HCT116 (cell line): ENCODE measurements at regions not wholly inside any gene's neighbourhood (a gene's known extent, or its start where the extent isn't known, plus 50 kb on each side); places are given as distances from the start of the nearest gene placed in this dataset.

ENCODE experiments used
- ATAC-seq: fragments of 200-7000 bp; cut with Tn5 transposase; 2 replicates; pipeline ENCODE4 v1.9.1; 2020; ENCODE audit warnings: mild to moderate bottlenecking, moderate library complexity
- BruUV-seq: library from RNA; stranded (reverse); fragments of 400-500 nt; replicated peaks from 2 replicates; lab custom pipeline; 2021; lab: Mats Ljungman, UMichigan
- CTCF ChIA-PET: fragments of 300-600 bp; sonication (Branson Sonifier 250); formaldehyde crosslinking; loops from one replicate; lab custom pipeline; 2021; ENCODE audit warnings: antibody characterized with exemption; lab: Charles Lee
- POLR2A ChIA-PET: fragments of 300-600, 350-600 bp; sonication (Branson Sonifier 250); formaldehyde crosslinking; loops from one replicate; lab custom pipeline; 2021; ENCODE audit warnings: antibody characterized with exemption; lab: Charles Lee
- RAD21 ChIA-PET, 2 experiments: fragments of 300-600 bp; sonication (Branson Sonifier 250); formaldehyde crosslinking; loops; one replicate each; lab custom pipeline; 2023; ENCODE audit warnings: low total read pairs in 2 of 2; ENCODE audit not compliant: uncharacterized antibody in 2 of 2, unreplicated experiment in 2 of 2, low non-redundant PET in 1 of 2; lab: Charles Lee
- DNase-seq: peaks from one replicate; pipeline ENCODE4 v3.0.0-alpha.2; 2010; ENCODE audit warnings: low read depth, low spot score
- H2AFZ ChIP-seq: fragments of 200-600 bp; shearing (Covaris generic), sonication (generic); 2 replicates; pipeline ENCODE4 v1.6.1; 2017; ENCODE audit warnings: low read depth, mixed run types, mixed read lengths, antibody characterized with exemption, low read length; ENCODE audit not compliant: poor library complexity, severe bottlenecking
- H3K27ac ChIP-seq: 2 replicates; pipeline ENCODE4 v1.5.1; 2012; ENCODE audit warnings: low read depth, low read length
- H3K27me3 ChIP-seq: fragments of 200-600 bp; sonication (generic); 2 replicates; pipeline ENCODE4 v1.6.1; 2016; ENCODE audit warnings: mixed run types, low read length, mixed read lengths; ENCODE audit not compliant: insufficient read depth
- H3K36me3 ChIP-seq, 2 experiments: fragments of 200-500 bp in 1 of 2; fragments of 200-600 bp in 1 of 2; sonication (Bioruptor generic) in 1 of 2; sonication (generic) in 1 of 2; 2 replicates each; pipeline versions ENCODE4 v1.5.1 to v1.6.1; 2014 to 2016; ENCODE audit warnings: low read length in 2 of 2, inconsistent platforms in 1 of 2, mixed read lengths in 1 of 2, mixed run types in 1 of 2; ENCODE audit not compliant: insufficient read depth in 2 of 2, control insufficient read depth in 1 of 2
- H3K4me1 ChIP-seq, 2 experiments: fragments of 200-600 bp in 1 of 2; sonication (generic) in 1 of 2; 2 replicates each; pipeline versions ENCODE4 v1.5.1 to v1.6.1; 2012 to 2017; ENCODE audit warnings: low read length in 2 of 2, inconsistent platforms in 1 of 2, mild to moderate bottlenecking in 1 of 2, mixed read lengths in 1 of 2, mixed run types in 1 of 2, moderate library complexity in 1 of 2; ENCODE audit not compliant: insufficient read depth in 2 of 2, control insufficient read depth in 1 of 2
- H3K4me2 ChIP-seq: fragments of 200-600 bp; sonication (generic); 2 replicates; pipeline ENCODE4 v1.6.1; 2017; ENCODE audit warnings: mixed run types, low read length, mixed read lengths
- H3K4me3 ChIP-seq, 2 experiments: fragments of 200-600 bp in 1 of 2; sonication (generic) in 1 of 2; replicated peaks in 1 of 2; 2 replicates each; pipeline ENCODE4 v1.5.1; 2011 to 2016; ENCODE audit warnings: low read length in 2 of 2, control low read depth in 1 of 2, low read depth in 1 of 2, mild to moderate bottlenecking in 1 of 2, mixed read lengths in 1 of 2, mixed run types in 1 of 2
- H3K79me2 ChIP-seq: fragments of 200-600 bp; sonication (generic); 2 replicates; pipeline ENCODE4 v1.6.1; 2017; ENCODE audit warnings: mild to moderate bottlenecking, mixed run types, low read length, moderate library complexity, mixed read lengths; ENCODE audit not compliant: insufficient read depth
- H3K9ac ChIP-seq: fragments of 200-600 bp; sonication (generic); 2 replicates; pipeline ENCODE4 v1.6.1; 2016; ENCODE audit warnings: low read length, mixed read lengths
- H3K9me2 ChIP-seq: fragments of 200-600 bp; sonication (generic), shearing (Covaris generic); 2 replicates; pipeline ENCODE4 v1.6.1; 2017; ENCODE audit warnings: mixed run types, mild to moderate bottlenecking, moderate library complexity; ENCODE audit not compliant: insufficient read depth
- H3K9me3 ChIP-seq, 2 experiments: fragments of 200-500 bp in 1 of 2; fragments of 200-600 bp in 1 of 2; sonication (Bioruptor generic) in 1 of 2; sonication (generic) in 1 of 2; 2 replicates each; pipeline ENCODE4 v1.6.1; 2014 to 2017; ENCODE audit warnings: low read length in 2 of 2, mixed read lengths in 2 of 2, inconsistent platforms in 1 of 2, low read depth in 1 of 2, mild to moderate bottlenecking in 1 of 2, mixed run types in 1 of 2, moderate library complexity in 1 of 2; ENCODE audit not compliant: control insufficient read depth in 1 of 2, insufficient read depth in 1 of 2
- H4K20me1 ChIP-seq: fragments of 200-600 bp; sonication (generic), shearing (Covaris generic); 2 replicates; pipeline ENCODE4 v1.6.1; 2017; ENCODE audit warnings: mixed run types, mild to moderate bottlenecking, moderate library complexity; ENCODE audit not compliant: insufficient read depth
- ATF3 ChIP-seq: IDR thresholded peaks from 2 replicates; pipeline ENCODE4 v1.6.1; 2012
- CBX3 ChIP-seq: IDR thresholded peaks from 2 replicates; pipeline ENCODE4 v1.6.1; 2012; ENCODE audit warnings: low read depth
- CTCF ChIP-seq, 3 experiments: fragments of 200-600 bp in 1 of 3; sonication (generic) in 1 of 3; IDR thresholded peaks in 2 of 3; conservative IDR thresholded peaks in 1 of 3; 2 replicates each; pipeline ENCODE4 v1.5.1; 2012 to 2017; ENCODE audit warnings: low read depth in 2 of 3, low read length in 2 of 3, antibody characterized with exemption in 1 of 3, borderline replicate concordance in 1 of 3, control low read depth in 1 of 3, mild to moderate bottlenecking in 1 of 3, mixed read lengths in 1 of 3, mixed run types in 1 of 3, moderate library complexity in 1 of 3; ENCODE audit not compliant: insufficient read depth in 1 of 3
- EGR1 ChIP-seq: IDR thresholded peaks from 2 replicates; pipeline ENCODE4 v1.6.1; 2012; ENCODE audit warnings: low read depth
- EZH2phosphoT487 ChIP-seq: fragments of 200-600 bp; IDR thresholded peaks from 2 replicates; pipeline ENCODE4 v1.6.1; 2018; ENCODE audit warnings: antibody characterized with exemption, borderline replicate concordance
- FOSL1 ChIP-seq: IDR thresholded peaks from 2 replicates; pipeline ENCODE4 v1.6.1; 2012; ENCODE audit warnings: low read depth
- POLR2A ChIP-seq: IDR thresholded peaks from 2 replicates; pipeline ENCODE4 v1.7.0; 2011; ENCODE audit warnings: borderline replicate concordance; ENCODE audit not compliant: insufficient read depth, insufficient read length; ENCODE audit errors: extremely low read depth
- POLR2AphosphoS5 ChIP-seq: IDR thresholded peaks from 2 replicates; pipeline ENCODE4 v1.6.1; 2011; ENCODE audit warnings: mild to moderate bottlenecking, low read depth, low read length, moderate library complexity
- RAD21 ChIP-seq: IDR thresholded peaks from 2 replicates; pipeline ENCODE4 v1.6.1; 2012; ENCODE audit warnings: low read depth, mild to moderate bottlenecking
- SP1 ChIP-seq: IDR thresholded peaks from 2 replicates; pipeline ENCODE4 v1.6.1; 2012; ENCODE audit warnings: low read depth
- SRF ChIP-seq: IDR thresholded peaks from 2 replicates; pipeline ENCODE4 v1.6.1; 2012; ENCODE audit warnings: low read depth
- TCF7L2 ChIP-seq: IDR thresholded peaks from 2 replicates; pipeline ENCODE4 v1.7.0; 2011; ENCODE audit warnings: borderline replicate concordance, inconsistent platforms; ENCODE audit not compliant: insufficient read depth, insufficient read length; ENCODE audit errors: extremely low read depth
- ZBTB33 ChIP-seq: IDR thresholded peaks from 2 replicates; pipeline ENCODE4 v1.6.1; 2011; ENCODE audit warnings: mild to moderate bottlenecking, low read length, moderate library complexity; ENCODE audit not compliant: insufficient replicate concordance; ENCODE audit errors: extremely low read depth
- intact Hi-C: fragments of 100-400 bp; cut with micrococcal nuclease; formaldehyde crosslinking; loops from 2 replicates; pipeline ENCODE4 v1.10.0; 2022

DNA sequence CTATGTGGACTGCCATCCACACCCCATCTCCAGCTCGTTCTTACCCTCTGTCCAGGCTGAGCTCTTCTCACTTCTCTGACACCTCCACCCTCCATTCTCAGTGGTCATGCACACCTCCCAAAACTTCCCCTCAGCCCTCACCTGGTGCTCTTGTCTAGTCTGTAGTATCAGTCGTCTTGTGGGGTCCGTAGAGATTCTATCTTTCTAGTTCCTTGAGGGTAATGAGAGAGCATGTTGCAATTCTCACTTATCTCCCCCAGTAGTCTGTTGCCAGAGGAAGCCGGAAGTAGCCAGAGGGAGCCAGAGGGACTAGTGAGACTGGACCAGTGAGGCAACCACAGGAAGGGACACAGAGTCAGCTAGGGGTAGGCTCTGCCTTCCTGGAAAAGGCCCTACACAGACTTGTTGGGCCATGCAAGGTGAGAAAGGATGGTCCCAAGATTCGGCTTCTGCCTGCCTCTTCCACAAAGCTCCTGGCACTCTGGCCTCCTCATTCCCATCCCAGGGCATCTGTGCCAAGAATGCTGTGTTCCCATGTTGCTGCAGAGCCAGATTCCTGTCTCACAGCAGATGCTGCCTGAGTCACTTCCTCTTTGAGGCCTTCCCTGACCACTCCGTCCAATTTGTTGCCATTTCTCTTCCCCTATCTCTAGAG lies 50.6 kb upstream of the DUSP5 start (continued):
- TF ChIP-seq ATF3 (no peak), RAD21 (peak; percentile 32; the same call in 1 of the 2 replicates), SRF (no peak)

DNA sequence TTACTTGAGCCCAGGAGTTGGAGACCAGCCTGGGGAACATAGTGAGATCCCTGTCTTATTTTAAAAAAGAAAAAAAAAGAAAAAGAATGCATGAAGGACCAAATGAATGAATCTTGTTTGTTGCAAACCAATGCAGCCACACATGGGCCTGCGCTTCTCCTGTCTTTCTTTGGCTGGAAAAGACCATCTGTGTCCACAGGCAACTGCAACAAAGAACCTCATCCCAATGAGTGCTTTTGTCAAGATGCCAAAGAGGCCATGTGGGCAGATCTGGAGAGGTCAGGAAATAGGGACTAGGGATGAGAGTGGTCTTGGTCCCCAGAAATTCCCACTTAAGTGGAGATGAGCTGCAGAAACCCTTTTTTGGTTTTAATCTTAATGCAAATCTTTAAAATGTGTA lies 49.8 kb upstream of the DUSP5 start:
- ChIA-PET RAD21 (no interaction called here), POLR2A (interaction anchor here (1.5 to 1.7 kb wide), 2 partner anchors 50 to 53 kb away, joined by 3 to 7 read pairs; no protein-coding TSS in a partner anchor), CTCF (interaction anchor here (1.5 kb wide), 1 partner anchor 94 kb away, joined by 4 read pairs; no protein-coding TSS in a partner anchor)
- Histone ChIP-seq H3K9me2 (no peaks in the 10 kb centered on the region), H3K27me3 (no peaks in the 10 kb centered on the region), H3K4me1 (peaks cover 14 to 21% of the 10 kb centered on the region in 2 experiments), H3K9me3 (no peaks in the 10 kb centered on the region), H3K36me3 (no peaks in the 10 kb centered on the region), H3K4me2 (peak overlapping the region; percentile 53), H3K9ac (no peak overlapping the region), H3K4me3 (no peak overlapping the region), H3K27ac (no peak overlapping the region), H2AFZ (peak overlapping the region; percentile 74), H4K20me1 (no peaks in the 10 kb centered on the region), H3K79me2 (no peaks in the 10 kb centered on the region)
- ATAC-seq: no peak
- intact Hi-C loops: no loop called here
- no peak for DNase-seq
- TF ChIP-seq POLR2A: no peak
- TF ChIP-seq EZH2phosphoT487: no peak
- TF ChIP-seq SP1: no peak
- TF ChIP-seq CBX3: no peak
- TF ChIP-seq ZBTB33: no peak
- TF ChIP-seq EGR1: no peak
- no peak for TF ChIP-seq FOSL1
- no peak for TF ChIP-seq POLR2AphosphoS5
- no peak for TF ChIP-seq RAD21
- TF ChIP-seq TCF7L2: no peak
- TF ChIP-seq CTCF (IDR thresholded peaks at IDR 0.05 in 2 of 3, conservative IDR thresholded peaks at IDR 0.05 in 1 of 3; ENCODE audit: borderline replicate concordance in 1 of 3, insufficient read depth in 1 of 3, low read depth in 2 of 3, low read length in 2 of 3): no peak
- no peak for TF ChIP-seq SRF
- no TSS peak for BruUV-seq
